ENCODE measurements at regions not wholly inside any gene's neighbourhood (a gene's known extent, or its start where the extent isn't known, plus 50 kb on each side); places are given as distances from the start of the nearest gene placed in this dataset.

DNA sequence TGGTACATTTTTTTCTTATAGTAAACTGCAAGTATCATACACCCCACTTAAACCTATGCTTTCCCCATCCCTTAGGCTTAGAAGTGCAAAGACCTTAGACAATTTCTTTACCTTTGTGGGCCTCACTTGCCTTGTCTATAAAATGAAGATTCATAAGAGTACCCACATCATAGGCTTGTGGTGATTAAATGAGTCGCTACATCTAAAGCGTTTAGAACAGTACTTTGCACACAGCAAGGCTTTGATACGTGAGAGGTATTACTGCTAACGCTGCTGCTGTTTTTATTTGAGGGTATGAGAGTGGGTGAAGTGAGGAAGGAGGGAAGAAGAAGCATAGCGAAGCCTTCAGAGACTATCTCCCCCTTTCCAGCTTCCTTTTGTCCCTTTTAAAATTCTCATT, 87.8 kb upstream of the RPS6KA3 start:
- Histone ChIP-seq H3K9me3 (no peaks in the 10 kb centered on the region), H3K36me3 (no peaks in the 10 kb centered on the region), H3K4me1 (no peaks in the 10 kb centered on the region), H3K27ac (no peak overlapping the region), H3K27me3 (no peaks in the 10 kb centered on the region), H3K4me3 (no peak overlapping the region)
- TF ChIP-seq POLR2AphosphoS5 (IDR thresholded peaks at IDR 0.05) (no peak), EP300 (IDR thresholded peaks at IDR 0.05) (no peak), POLR2A (IDR thresholded peaks at IDR 0.05) (no peak)
- TF ChIP-seq, protein P1, sequence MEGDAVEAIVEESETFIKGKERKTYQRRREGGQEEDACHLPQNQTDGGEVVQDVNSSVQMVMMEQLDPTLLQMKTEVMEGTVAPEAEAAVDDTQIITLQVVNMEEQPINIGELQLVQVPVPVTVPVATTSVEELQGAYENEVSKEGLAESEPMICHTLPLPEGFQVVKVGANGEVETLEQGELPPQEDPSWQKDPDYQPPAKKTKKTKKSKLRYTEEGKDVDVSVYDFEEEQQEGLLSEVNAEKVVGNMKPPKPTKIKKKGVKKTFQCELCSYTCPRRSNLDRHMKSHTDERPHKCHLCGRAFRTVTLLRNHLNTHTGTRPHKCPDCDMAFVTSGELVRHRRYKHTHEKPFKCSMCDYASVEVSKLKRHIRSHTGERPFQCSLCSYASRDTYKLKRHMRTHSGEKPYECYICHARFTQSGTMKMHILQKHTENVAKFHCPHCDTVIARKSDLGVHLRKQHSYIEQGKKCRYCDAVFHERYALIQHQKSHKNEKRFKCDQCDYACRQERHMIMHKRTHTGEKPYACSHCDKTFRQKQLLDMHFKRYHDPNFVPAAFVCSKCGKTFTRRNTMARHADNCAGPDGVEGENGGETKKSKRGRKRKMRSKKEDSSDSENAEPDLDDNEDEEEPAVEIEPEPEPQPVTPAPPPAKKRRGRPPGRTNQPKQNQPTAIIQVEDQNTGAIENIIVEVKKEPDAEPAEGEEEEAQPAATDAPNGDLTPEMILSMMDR (IDR thresholded peaks at IDR 0.05), result no peak
- WGBS, 2 donors (ENCODE audit: low coverage in 1 of 2), result 80 to 90% methylated on average over 2 to 5 of the region's 5 CpGs
- no peak for ATAC-seq

DNA sequence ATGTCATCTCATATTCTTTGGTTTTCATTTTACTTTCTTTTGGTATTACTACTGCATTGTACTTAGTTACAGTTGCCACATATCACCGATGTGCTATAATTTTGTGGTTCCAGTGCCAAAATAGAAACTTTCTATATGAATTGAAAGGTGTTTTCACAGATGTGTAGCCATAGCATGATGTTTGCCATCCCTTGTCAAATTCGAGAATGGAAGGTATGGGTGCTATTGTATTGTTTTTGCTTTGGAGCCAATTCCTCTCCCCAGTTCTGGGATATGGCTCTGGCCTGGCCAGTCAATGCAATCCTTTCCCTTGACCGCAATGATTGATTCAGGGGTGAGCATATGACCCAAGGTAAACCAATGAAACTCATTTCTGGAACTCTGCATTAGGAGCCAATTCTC, 86.2 kb upstream of the RPS6KA3 start:
- no peak for TF ChIP-seq POLR2A (IDR thresholded peaks at IDR 0.05)
- TF ChIP-seq, protein P1 (IDR thresholded peaks at IDR 0.05), result no peak
- no peak for TF ChIP-seq POLR2AphosphoS5 (IDR thresholded peaks at IDR 0.05)
- TF ChIP-seq EP300 (IDR thresholded peaks at IDR 0.05), result no peak
- no peak for ATAC-seq
- H3K36me3 ChIP-seq, result no peaks in the 10 kb centered on the region
- H3K4me3 ChIP-seq, result no peak overlapping the region
- no peaks in the 10 kb centered on the region for H3K4me1 ChIP-seq
- WGBS, 2 donors (ENCODE audit: low coverage in 1 of 2), result 67 to 84% methylated on average over 1 to 2 of the region's 3 CpGs
- H3K27me3 ChIP-seq, result no peaks in the 10 kb centered on the region
- no peak overlapping the region for H3K27ac ChIP-seq
- H3K9me3 ChIP-seq, result no peaks in the 10 kb centered on the region

DNA sequence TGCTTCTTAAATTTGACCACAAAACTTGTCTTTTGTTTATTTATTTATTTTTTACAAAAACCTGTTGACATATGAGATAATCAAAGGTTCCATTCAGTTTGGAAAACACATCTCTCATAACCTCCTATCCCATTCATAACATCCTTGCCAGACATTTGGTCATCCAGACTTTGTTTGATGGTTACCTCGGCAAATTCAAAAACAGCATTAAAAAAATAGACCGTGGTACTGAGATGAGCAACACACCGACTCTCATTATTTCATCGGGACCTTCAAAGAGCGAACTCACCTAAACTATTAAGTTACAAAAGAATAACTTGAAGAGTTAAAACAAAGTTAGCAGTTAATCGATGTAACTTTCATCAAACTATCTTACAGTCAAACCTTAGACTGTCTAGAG, 85.8 kb upstream of the RPS6KA3 start:
- Histone ChIP-seq H3K27ac (no peak overlapping the region), H3K4me1 (no peaks in the 10 kb centered on the region), H3K4me3 (no peak overlapping the region), H3K36me3 (no peaks in the 10 kb centered on the region), H3K9me3 (no peaks in the 10 kb centered on the region), H3K27me3 (no peaks in the 10 kb centered on the region)
- TF ChIP-seq EP300 (IDR thresholded peaks at IDR 0.05) (no peak), POLR2A (IDR thresholded peaks at IDR 0.05) (no peak), POLR2AphosphoS5 (IDR thresholded peaks at IDR 0.05) (no peak)
- TF ChIP-seq, protein P1 (IDR thresholded peaks at IDR 0.05), result no peak
- WGBS, 2 donors (ENCODE audit: low coverage in 1 of 2), result 68 to 72% methylated on average over 6 of the region's 6 CpGs
- ATAC-seq, result no peak

DNA sequence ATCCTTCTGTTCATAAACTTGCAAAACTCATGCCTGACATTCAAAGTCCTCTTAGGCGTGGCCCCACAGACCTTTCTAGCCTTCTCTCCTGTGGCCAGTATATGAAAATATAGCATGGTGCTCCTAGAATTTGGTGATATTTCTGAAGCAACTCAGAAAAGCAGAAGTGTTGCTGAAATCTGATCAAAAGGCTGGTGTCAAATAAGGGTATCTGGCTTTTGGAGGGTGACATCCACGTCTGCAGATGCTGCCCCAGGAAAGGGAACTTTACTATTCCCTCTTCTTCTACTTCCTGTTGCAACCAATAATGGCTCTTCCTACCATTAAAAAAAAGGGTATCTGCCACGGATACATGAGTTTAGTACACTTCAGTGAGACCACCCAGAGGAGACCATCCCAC, 83.9 kb upstream of the RPS6KA3 start:
- Histone ChIP-seq H3K27ac (no peak overlapping the region), H3K36me3 (no peaks in the 10 kb centered on the region), H3K9me3 (no peaks in the 10 kb centered on the region), H3K27me3 (no peaks in the 10 kb centered on the region), H3K4me1 (no peaks in the 10 kb centered on the region), H3K4me3 (no peak overlapping the region)
- WGBS, 2 donors (ENCODE audit: low coverage in 1 of 2), result 31 to 56% methylated on average over 3 of the region's 3 CpGs
- TF ChIP-seq POLR2AphosphoS5 (IDR thresholded peaks at IDR 0.05) (no peak), POLR2A (IDR thresholded peaks at IDR 0.05) (no peak), EP300 (IDR thresholded peaks at IDR 0.05) (no peak)
- TF ChIP-seq, protein P1 (IDR thresholded peaks at IDR 0.05), result no peak
- ATAC-seq, result no peak

DNA sequence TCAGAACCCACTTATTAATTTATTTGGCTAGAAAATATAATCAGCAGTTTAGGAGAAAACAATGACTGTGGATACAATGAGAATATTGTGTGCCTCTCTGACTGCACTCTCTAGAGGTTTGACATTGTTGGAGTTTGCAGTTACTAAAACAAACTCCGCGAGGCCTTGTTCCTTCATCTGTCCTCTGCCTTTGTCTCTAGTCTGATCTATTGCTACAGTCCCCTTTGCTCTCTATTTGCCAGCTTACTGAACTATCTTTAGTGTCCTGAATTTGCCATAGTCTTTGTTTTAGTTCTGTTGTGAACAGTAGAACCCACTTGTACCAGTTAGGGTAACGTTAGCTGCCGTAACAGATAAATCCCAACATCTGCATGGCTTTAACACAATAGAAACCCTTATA, 81.4 kb upstream of the RPS6KA3 start:
- WGBS, 2 donors (ENCODE audit: low coverage in 1 of 2), result 42 to 100% methylated on average over 2 to 3 of the region's 4 CpGs
- H3K27me3 ChIP-seq, result no peaks in the 10 kb centered on the region
- no peaks in the 10 kb centered on the region for H3K9me3 ChIP-seq
- ATAC-seq, result no peak
- H3K4me3 ChIP-seq, result no peak overlapping the region
- no peak overlapping the region for H3K27ac ChIP-seq
- TF ChIP-seq EP300 (IDR thresholded peaks at IDR 0.05) (no peak), POLR2A (IDR thresholded peaks at IDR 0.05) (no peak), POLR2AphosphoS5 (IDR thresholded peaks at IDR 0.05) (no peak)
- TF ChIP-seq, protein P1 (IDR thresholded peaks at IDR 0.05), result no peak
- H3K4me1 ChIP-seq, result no peaks in the 10 kb centered on the region
- no peaks in the 10 kb centered on the region for H3K36me3 ChIP-seq

Data from gastroesophageal sphincter (tissue), 4 donors.